HG02943 (cell line): ENCODE measurements at regions not wholly inside any gene's neighbourhood (a gene's known extent, or its start where the extent isn't known, plus 50 kb on each side); places are given as distances from the start of the nearest gene placed in this dataset.

ENCODE experiments used
- ATAC-seq: cut with Tn5 transposase; IDR thresholded peaks from one replicate; pipeline ENCODE4 v1.9.1; 2021; ENCODE audit warnings: mild to moderate bottlenecking, low read depth, moderate library complexity; ENCODE audit not compliant: unreplicated experiment

DNA sequence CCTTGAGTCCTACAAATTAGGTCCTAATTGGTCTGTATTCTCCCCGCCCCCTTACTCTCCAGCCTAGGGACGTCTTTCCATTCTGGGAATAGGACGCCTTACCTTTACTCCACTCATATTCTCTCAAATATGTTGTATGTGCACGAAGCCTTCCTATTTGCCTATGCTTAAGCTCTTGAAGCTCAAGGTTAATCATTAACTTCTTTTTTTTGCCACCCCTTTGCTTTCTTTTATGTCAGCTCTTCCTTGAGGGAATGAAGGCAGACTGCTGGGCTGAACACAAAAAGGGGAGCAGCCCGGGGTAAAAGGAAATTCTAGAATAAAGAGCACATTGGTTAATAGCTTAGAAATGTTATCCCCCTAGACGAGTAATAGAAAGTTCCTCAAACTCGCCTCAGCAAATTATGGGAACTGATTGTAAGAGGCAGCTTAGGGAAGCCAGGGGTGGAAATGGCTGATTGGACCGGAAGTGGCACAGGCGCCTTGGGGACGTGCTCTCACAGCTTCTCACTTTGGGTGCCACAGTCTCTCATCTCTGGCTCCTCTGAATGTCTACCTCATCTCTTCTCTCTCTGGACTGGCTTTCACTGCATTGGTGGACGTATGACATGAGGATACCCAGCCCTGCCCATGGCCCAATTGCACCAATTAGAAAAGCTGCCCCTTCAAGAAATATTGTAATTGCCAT is 122.3 kb upstream of the IL12B start:
- ATAC-seq: no peak

DNA sequence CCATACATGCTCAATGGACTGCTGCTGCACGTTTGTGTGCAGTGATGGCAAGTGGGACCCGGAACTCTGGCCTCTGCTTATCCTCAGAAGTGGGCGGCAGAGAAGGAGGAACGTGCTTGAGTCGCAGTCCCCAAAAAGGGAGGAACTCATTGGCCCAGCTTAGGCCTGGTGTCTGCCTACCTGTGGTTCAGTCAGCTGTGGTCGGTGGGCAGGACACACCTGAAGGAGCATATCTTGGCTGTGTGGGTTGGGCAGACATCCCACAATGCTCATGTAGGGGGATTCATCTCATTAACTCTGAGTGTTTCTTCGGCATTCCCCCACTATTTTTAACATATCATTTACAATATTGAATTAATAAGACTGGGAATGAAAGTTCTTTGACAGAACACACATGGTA is 122.9 kb upstream of the IL12B start:
- no peak for ATAC-seq

DNA sequence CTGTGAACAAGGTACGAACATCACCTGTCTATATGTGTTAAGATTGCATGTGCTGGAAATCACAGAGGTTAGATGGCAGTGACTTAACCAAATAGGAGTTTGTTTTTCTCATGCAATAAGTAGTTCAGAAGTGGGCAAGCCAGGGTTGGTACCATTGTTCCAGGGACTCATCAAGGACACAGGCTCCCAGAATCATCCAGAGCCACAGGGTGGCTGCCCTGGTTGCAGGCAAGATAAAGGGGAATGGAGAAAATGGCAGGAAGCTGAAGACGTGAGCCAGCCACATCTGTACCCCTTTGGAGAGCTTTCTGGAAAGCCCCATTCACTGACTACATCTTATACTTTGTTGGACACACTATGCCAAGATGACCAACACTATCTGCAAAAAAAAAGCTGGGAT is 126.0 kb upstream of the IL12B start:
- ATAC-seq: peak; percentile 2

DNA sequence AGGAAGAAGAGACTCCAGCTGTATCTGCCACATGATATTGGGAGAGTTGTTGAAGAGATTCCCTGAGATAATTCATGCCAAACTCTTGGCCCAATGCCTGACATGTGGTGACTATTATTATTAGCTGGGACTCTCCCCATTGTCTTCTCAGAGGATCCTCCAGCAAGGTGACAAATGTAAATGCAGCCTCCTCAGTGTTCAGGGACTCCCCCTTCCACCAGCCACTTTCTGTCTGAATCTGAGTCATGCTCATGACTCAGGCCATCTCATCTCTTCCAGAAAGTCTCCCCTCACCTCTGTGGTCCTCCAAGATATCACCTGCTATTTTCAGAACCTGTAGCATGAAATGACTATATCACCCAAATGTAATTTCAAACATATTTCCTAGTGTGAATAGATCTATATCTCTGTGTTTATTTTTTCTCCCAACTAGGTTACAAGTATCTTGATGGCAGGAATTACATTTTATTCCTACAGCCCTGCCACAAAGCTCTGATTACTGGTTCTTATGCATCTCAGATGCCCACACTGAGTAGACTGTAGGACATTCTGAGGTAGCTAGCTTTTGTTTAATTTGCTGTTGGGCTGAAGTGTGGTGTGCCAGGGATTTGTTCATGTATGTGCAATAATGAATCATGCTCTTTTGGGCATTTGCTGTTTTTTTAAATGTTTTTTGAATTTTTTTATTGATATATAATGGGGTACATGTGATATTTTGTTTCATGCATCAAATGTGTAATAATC is 126.6 kb upstream of the IL12B start:
- peak; percentile 75 for ATAC-seq

DNA sequence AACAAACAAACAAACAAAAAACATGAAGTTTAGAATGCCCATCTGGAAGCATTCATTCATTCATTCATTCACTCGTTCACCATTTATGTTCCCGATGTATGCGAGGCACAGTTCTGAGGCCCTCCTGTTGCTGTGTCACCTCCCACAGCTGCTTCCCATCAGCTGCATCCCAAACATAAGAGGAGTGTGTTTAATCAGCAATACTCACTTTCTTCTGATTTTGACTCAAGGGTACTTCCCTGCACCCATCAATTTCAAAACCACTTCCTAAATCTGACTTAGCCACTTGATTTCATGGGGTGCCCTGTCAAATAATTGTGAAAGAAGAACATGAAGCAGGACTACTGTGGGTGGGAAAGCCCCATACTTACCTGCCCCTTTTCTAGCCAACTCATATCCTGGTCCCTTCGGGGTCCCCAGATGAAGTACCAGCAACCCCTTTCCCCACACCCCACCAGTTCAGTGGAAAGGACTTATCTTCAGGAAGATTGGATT is 128.0 kb upstream of the IL12B start:
- peak; percentile 32 for ATAC-seq

DNA sequence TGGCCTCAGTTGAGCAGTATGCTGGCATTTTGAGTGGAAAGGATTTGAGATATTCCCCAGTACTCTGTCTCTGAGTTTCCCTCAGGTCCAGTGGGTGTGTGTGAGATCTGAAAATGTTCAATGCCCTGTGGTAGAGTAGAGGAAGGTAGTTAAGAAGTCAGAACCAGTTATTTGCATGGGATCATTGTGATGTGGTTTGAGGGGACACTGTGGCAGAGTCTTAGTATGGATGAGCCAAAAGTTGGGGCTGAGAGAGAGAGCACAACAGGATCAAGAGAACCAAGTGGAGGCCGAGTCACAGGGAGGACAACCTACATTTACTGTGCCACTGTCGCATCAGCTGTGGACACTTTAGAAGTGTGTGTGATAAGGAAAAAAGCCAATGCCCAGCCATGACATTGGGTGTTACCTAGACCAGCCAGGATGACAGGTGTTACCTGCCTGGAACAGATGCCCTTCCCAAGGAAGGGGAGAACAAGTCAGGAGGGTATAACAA is 128.9 kb upstream of the IL12B start:
- no peak for ATAC-seq

DNA sequence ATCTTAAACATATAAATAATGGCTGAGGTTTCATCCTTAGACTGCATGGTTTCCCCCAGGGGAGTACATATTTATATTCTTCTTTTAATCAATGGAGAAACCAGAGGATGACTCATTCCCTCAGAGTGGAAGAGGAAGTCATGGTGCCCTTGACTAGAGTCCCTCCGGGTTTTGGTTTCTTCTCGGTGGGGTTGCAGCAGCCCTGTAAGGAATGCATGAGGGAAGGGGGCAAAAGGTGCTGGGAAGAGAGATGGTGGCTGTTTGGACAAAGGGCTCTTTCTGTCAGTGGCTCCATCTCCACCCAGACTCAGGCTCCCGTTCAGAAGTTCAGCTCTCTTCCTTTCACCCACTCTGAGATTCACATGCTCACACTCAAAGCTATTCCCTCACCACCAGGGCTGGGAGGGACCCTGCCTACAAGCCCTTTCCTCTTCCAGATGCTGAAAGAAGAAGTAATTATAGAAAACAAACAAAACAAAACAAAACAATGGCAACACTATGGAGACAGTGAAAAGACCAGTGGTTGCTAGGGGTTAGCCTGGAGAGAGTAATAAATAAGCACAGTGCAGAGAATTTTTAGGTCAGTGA is 129.8 kb upstream of the IL12B start:
- ATAC-seq: no peak

DNA sequence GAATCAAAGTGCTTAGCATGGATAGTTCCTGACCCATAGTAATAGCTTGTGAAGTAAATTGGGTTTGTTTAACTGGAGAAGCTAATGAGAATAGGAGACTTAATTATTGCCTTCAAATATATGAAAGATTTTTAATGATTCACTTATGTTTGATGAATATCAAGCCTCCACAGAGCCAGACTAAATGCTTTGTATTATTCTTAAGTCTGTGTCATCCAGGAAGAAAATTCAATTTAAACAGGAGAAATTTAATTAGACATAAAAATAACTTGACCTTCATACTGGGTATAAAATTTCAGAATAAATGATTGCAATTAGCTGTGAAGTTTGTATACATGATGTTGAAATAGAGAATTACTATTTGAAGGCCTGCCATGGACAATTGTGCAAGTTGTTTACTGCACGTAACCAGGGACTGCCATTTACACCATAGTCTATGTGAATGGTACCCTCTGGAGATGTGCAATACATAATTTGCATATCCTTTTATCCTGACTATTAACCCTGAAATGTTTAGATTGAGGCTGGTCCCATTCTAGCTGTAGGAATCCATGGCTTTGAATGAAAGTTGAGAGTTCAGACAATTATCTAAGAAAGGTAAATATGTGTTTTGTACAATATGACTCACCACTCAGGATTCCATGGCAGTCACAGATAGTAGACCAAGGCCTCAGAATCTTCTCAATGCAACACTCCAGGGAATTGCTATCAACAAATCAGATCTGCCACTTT is 133.5 kb upstream of the IL12B start:
- ATAC-seq: no peak

DNA sequence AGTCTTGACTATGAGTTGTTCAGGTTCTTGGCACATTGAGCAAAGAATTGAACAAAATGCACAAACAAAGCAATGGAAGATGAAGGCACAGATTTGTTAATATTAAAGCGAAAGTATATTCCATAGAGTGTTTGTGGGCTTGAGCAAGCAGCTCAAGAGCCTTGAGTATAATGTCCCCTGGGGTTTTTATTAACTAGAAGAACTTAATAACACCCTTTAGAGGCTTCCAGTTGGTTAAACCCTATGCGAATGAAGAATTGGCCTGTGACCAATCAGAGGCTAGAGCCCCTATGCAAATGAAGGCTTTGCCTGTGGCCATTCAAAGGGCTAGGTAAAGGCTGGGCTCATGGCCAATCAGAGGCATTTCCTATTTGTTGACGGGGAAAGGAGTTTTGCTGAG is 135.3 kb upstream of the IL12B start:
- ATAC-seq: no peak

DNA sequence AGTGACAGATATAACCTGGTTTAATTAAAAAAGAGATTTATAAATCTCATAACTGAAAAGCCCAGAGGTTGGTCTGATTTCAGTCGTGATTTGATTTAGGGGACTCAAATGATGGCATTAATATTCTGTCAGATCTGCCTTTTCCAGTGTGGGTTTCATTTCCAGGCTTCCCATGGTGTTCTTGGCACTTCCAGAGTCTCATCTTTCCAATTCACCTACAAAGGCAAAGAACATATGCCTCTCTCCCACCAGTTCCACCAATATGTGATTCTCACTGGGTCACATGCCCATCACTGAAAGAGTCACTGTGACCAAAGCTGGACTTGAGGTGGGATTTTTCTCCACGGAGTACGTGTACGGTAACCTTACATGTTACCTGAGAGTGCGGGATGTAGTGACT is 137.4 kb upstream of the IL12B start:
- no peak for ATAC-seq

DNA sequence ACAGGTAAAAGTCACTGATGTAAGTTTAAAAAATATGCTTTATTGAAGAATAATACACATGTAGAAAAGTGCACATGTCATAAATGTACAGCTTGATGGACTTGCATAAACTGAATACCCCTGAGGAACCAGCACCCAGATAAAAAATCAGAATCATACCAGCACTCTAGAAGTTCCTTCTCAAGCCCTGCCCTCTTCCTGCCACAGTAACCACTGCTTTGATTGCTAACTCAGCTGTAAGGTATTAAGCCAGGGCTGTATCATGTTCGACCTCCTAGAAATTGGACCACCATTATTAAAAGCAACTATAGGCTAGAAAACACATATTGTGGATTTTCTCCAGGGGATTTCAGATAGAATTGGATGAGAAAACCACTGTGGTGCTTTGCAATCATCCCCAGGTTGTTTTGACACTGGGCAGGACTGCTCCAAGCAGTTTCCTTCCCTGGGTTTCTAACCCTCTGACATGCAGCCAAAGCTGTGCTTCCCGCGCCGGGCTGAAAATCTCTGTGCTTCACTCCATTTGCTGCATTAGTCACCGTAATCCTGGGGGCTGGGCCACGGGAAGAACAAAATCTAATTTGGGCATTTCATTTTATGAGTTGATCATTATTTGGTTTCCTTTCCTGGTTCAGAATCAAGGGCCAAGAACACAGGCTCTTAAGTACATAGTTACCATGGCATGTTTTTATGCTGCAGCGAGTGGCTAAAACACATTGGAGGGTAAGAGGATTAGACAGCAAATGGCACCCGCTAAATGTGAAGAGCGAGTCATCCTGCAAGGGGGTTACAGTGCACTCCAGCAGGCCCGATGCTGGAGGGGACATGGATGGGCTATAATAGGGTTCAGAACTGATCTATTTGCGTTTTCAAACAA is 139.4 kb upstream of the IL12B start:
- ATAC-seq: peak; percentile 71

DNA sequence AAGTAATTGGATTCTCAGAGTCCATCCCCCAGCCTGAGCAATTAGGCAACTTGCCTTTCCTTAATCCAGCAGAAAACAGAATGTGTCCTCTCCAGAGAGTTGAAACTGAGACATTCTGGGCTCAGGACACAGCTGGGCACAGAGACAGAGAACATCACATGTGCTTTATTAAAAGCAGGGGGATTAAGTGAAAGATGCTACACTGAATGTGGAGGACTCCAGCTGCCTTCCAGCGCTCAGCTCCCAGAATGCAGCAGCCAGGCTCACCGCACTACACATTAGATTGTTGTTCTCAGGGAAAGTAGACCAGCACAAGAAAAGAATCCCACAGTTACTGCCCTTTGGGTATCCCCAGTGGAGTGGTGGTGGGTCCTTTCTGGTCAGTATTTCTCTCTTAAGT is 141.6 kb upstream of the IL12B start:
- ATAC-seq: no peak

DNA sequence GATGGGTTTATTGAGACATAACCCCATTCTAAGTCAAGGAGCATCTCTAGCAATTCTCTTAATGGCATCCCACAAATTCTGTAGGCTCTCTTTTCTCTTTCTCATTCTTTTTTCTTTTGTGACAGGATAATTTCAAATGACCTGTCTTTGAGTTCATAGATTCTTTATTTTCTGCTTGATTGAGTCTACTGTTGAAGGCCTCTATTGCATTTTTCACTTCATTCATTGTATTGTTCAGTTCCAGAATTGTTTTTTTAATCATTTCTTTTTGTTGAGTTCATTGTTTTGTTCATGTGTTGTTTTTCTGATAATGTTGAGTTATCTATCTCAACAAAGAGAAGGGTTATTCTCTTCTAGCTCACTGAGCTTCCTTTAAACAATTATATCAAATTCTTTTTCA is 144.7 kb upstream of the IL12B start:
- no peak for ATAC-seq

DNA sequence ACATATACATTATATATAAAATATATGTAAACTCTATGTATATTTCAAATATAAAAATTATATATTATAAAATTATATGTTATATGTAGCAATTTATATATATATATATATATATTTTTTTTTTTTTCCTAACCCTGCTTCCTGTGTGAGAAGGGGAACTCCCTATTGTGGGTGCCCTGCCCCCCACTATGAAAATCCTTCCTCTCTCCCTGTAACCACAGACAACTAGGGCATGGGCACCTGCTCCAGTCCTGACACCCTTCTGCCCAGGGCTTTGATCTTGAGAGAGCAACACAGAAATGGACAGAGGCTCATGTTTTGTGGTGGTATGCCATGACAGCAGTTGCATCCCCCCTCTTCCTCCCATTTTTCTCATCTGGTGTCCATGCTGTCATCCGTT is 148.7 kb upstream of the IL12B start:
- ATAC-seq: no peak

DNA sequence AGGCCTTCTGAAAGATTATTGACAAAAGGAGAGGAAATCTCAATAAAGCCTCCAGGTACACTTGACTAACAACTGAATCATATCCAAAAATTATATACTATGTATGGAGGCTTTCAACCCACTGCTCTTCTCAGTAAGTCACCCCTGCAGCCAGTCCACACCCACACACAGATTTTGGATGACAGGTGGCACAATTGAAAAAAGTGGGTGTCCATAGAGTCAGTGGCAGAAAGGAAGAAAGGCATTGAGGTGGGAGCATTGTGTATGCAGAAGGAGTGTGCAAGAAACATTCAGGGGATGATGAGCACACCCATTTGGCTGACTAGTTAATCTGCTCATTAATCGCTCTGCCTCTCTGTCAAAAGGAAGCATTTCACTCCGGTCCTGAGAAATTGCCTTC is 150.6 kb upstream of the IL12B start:
- ATAC-seq: no peak

DNA sequence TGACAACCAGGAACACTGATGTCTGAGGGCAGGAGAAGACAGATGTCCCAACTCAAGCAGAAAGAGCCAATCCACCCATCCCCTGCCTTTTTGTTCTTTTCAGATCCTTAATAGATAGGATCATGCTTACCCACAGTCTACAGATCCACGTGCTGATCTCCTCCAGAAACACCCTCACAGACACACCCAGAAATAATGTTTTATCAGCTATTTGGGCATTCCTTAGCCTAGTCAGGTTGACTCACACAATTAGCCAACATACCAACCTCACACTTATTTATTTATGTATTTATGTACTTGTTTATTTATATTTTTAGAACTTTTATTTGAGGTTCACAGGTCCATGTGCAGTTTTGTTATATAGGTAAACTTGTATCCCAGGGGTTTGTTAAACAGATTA is 151.5 kb upstream of the IL12B start:
- ATAC-seq: no peak

DNA sequence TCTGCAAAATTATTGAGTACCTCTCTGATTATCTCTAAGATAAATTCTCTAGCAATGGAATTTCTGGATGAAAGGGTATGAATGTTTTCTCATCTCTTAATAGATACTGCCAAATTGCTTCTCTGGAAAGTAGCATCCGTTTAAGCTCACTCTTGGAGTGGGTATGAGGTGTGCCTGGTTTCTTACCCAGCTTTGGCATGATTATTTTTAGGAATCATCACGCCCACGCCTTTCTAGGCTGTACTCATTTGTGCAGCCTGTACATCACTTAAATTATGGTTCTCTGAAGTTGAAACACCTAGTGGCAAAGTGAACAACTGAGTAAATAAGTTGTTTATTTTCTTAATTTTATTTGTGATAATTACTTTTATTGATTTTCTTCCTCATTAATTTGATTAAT is 156.5 kb upstream of the IL12B start:
- no peak for ATAC-seq

DNA sequence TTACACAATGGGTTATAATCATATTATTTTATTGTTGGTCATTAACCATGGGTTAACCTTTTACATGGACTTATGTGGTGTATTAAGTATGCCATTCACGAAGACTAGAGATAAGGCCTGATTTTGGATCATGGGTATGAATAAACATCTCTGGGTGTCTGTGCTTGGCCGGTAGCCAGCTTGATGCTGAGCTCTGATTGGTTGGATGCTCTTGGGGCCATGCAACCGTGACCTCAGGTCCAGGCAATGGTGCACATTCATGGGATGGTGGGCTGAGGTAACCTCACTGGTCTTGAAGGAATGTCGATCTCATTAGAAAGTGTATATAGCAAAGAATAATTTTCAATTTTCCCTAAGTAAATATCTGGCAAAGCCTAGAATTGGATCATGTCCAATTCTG is 158.2 kb upstream of the IL12B start:
- ATAC-seq: no peak

DNA sequence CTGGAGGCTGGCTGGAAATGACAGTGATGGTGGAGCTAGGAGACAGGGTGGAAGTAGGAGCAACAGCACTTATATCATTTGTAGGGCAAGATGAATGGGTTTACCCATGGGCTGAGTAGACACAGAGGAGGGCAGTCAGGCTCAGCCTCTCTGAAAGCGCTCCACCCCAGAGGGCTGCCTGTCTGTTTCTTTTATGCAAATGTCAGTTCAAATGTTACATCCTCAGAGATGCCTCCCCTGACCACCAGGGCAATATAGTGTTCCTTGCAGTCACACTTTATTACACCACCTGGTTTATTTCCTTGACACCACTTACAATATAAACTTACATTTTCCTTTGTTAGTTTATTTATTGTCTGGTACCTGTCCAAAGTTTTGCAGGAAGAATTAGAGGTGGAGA is 159.5 kb upstream of the IL12B start:
- no peak for ATAC-seq

DNA sequence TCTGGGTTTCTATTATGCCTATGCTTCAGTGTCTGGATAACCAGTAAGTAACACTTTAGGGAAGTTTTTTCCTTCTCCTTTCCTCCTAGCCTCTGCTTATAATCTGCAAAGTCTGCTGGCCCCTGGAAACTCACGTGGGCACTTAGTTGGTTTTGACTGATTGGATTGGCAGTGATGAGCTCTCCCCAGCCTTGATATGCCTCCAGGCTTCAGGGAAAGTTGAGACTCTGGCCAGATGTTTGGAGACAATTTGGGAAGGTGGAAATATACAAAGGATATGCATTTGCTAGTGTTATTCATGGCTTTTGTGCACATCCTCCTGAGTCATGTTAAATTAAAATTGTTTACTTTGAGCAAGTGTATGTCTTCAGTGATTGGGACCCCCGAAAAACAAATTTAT is 160.2 kb upstream of the IL12B start:
- ATAC-seq: no peak
